H1 (cell line): ENCODE measurements at regions not wholly inside any gene's neighbourhood (a gene's known extent, or its start where the extent isn't known, plus 50 kb on each side); places are given as distances from the start of the nearest gene placed in this dataset.

ENCODE experiments used
- CTCF ChIA-PET: fragments of 300-600 bp; sonication (Branson Sonifier 250); formaldehyde crosslinking; loops from one replicate; lab custom pipeline; 2021; ENCODE audit not compliant: partially characterized antibody; lab: Charles Lee
- POLR2A ChIA-PET: fragments of 300-600 bp; sonication (Branson Sonifier 250); formaldehyde crosslinking; loops from one replicate; lab custom pipeline; 2021; ENCODE audit warnings: inconsistent platforms; ENCODE audit not compliant: partially characterized antibody; lab: Charles Lee
- DNase-seq, 2 experiments: peaks; one replicate each; pipeline versions ENCODE4 v3.0.0 to v3.0.0-alpha.2; 2010 to 2022; ENCODE audit warnings: low spot score in 2 of 2, low read depth in 1 of 2, mixed read lengths in 1 of 2
- FAIRE-seq: peaks from 2 replicates; lab custom pipeline; 2011; peaks lifted over from hg19 to GRCh38; lab: Jason Lieb, UNC
- H2AFZ ChIP-seq: 2 replicates; pipeline ENCODE4 v1.8.1; 2012; ENCODE audit warnings: low read length, inconsistent platforms
- H2AK5ac ChIP-seq: 2 replicates; pipeline ENCODE4 v1.6.1; 2013; ENCODE audit warnings: low read depth, low read length
- H2BK120ac ChIP-seq: replicated peaks from 2 replicates; pipeline ENCODE3; 2013; ENCODE audit warnings: low read depth, low read length, inconsistent platforms
- H2BK12ac ChIP-seq: 2 replicates; pipeline ENCODE4 v1.6.1; 2013; ENCODE audit warnings: low read depth, low read length
- H2BK15ac ChIP-seq: 2 replicates; pipeline ENCODE4 v1.6.1; 2013; ENCODE audit warnings: low read length
- H2BK20ac ChIP-seq: 2 replicates; pipeline ENCODE4 v1.6.1; 2013; ENCODE audit warnings: low read length
- H2BK5ac ChIP-seq: 2 replicates; pipeline ENCODE4 v1.6.1; 2013; ENCODE audit warnings: low read depth, low read length
- H3K14ac ChIP-seq: 2 replicates; pipeline ENCODE4 v1.6.1; 2013; ENCODE audit warnings: inconsistent platforms; ENCODE audit not compliant: insufficient read length
- H3K18ac ChIP-seq: 2 replicates; pipeline ENCODE4 v1.6.1; 2013; ENCODE audit warnings: low read length; ENCODE audit errors: extremely low read depth
- H3K23ac ChIP-seq: 2 replicates; pipeline ENCODE4 v1.6.1; 2013; ENCODE audit warnings: inconsistent platforms; ENCODE audit not compliant: insufficient read length
- H3K23me2 ChIP-seq: 2 replicates; pipeline ENCODE4 v1.6.1; 2013; ENCODE audit warnings: low read depth, low read length
- H3K27ac ChIP-seq: 2 replicates; pipeline ENCODE4 v1.6.1; 2011; ENCODE audit warnings: low read depth, low read length, inconsistent platforms
- H3K27me3 ChIP-seq, 4 experiments: replicated peaks in 1 of 4; 1 replicate in 1 of 4; 2 replicates in 3 of 4; pipeline versions ENCODE4 v1.6.1 to v1.8.1; 2011 to 2013; ENCODE audit warnings: low read length in 3 of 4, mild to moderate bottlenecking in 3 of 4, inconsistent platforms in 2 of 4, mixed read lengths in 2 of 4, moderate library complexity in 1 of 4; ENCODE audit not compliant: control insufficient read depth in 3 of 4, insufficient read depth in 3 of 4; ENCODE audit errors: extremely low read depth in 1 of 4
- H3K36me3 ChIP-seq, 4 experiments: 2 replicates each; pipeline versions ENCODE4 v1.6.1 to v1.8.1; 2011 to 2013; ENCODE audit warnings: mild to moderate bottlenecking in 4 of 4, low read length in 3 of 4, moderate library complexity in 2 of 4, control low read depth in 1 of 4, inconsistent platforms in 1 of 4; ENCODE audit not compliant: insufficient read depth in 4 of 4, control insufficient read depth in 2 of 4
- H3K4ac ChIP-seq: replicated peaks from 2 replicates; pipeline ENCODE3; 2013; ENCODE audit warnings: low read length, low read depth, mixed read lengths, inconsistent platforms; ENCODE audit not compliant: insufficient read length
- H3K4me1 ChIP-seq, 4 experiments: replicated peaks in 1 of 4; 1 replicate in 1 of 4; 2 replicates in 3 of 4; pipeline versions ENCODE4 v1.6.1 to v1.8.1; 2011 to 2013; ENCODE audit warnings: low read length in 3 of 4, inconsistent platforms in 2 of 4, mixed read lengths in 1 of 4; ENCODE audit not compliant: insufficient read depth in 4 of 4, control insufficient read depth in 3 of 4
- H3K4me2 ChIP-seq, 2 experiments: 2 replicates each; pipeline versions ENCODE4 v1.6.1 to v1.8.1; 2011 to 2013; ENCODE audit warnings: low read depth in 2 of 2, low read length in 2 of 2, control low read depth in 1 of 2, inconsistent platforms in 1 of 2, mild to moderate bottlenecking in 1 of 2; ENCODE audit not compliant: insufficient read depth in 1 of 2
- H3K4me3 ChIP-seq, 4 experiments: fragments of 200-600, 300-600 bp in 1 of 4; sonication (generic), shearing (Covaris generic), sonication (Bioruptor Twin) in 1 of 4; 2 replicates each; pipeline versions ENCODE4 v1.5.1 to v1.8.1; 2011 to 2016; ENCODE audit warnings: low read length in 4 of 4, low read depth in 3 of 4, control low read depth in 2 of 4, inconsistent platforms in 2 of 4, mild to moderate bottlenecking in 2 of 4, mixed read lengths in 1 of 4, moderate library complexity in 1 of 4; ENCODE audit not compliant: insufficient read depth in 2 of 4; ENCODE audit errors: extremely low read depth in 1 of 4
- H3K56ac ChIP-seq: replicated peaks from 2 replicates; pipeline ENCODE3; 2013; ENCODE audit warnings: low read depth, mild to moderate bottlenecking, mixed read lengths, low read length, inconsistent platforms; ENCODE audit not compliant: insufficient read length
- H3K79me1 ChIP-seq: 2 replicates; pipeline ENCODE4 v1.6.1; 2013; ENCODE audit warnings: low read depth, low read length, control low read depth
- H3K79me2 ChIP-seq, 2 experiments: 2 replicates each; pipeline versions ENCODE4 v1.6.1 to v1.8.1; 2012 to 2013; ENCODE audit warnings: low read length in 2 of 2, mild to moderate bottlenecking in 2 of 2, inconsistent platforms in 1 of 2; ENCODE audit not compliant: insufficient read depth in 2 of 2, control insufficient read depth in 1 of 2
- H3K9ac ChIP-seq, 4 experiments: replicated peaks in 1 of 4; 1 replicate in 1 of 4; 2 replicates in 3 of 4; pipeline versions ENCODE4 v1.6.1 to v1.8.1; 2011 to 2013; ENCODE audit warnings: low read depth in 3 of 4, low read length in 3 of 4, control low read depth in 2 of 4, mild to moderate bottlenecking in 2 of 4, moderate library complexity in 2 of 4, inconsistent platforms in 1 of 4; ENCODE audit errors: extremely low read depth in 1 of 4
- H3K9me3 ChIP-seq, 2 experiments: 2 replicates each; pipeline versions ENCODE4 v1.6.1 to v1.8.1; 2012 to 2013; ENCODE audit warnings: mild to moderate bottlenecking in 2 of 2, moderate library complexity in 2 of 2, control low read depth in 1 of 2, inconsistent platforms in 1 of 2, low read depth in 1 of 2, low read length in 1 of 2, mixed read lengths in 1 of 2; ENCODE audit not compliant: insufficient read depth in 2 of 2
- H4K20me1 ChIP-seq, 2 experiments: replicated peaks in 1 of 2; 2 replicates each; pipeline versions ENCODE3 to v1.8.1; 2011 to 2013; ENCODE audit warnings: inconsistent platforms in 2 of 2, low read length in 2 of 2, mild to moderate bottlenecking in 1 of 2; ENCODE audit not compliant: insufficient read depth in 2 of 2, control insufficient read depth in 1 of 2
- H4K5ac ChIP-seq: 2 replicates; pipeline ENCODE4 v1.6.1; 2013; ENCODE audit warnings: low read length, low read depth, mixed read lengths, inconsistent platforms; ENCODE audit not compliant: insufficient read length
- H4K8ac ChIP-seq: 2 replicates; pipeline ENCODE4 v1.8.0; 2013; ENCODE audit warnings: mild to moderate bottlenecking, moderate library complexity, low read length, inconsistent platforms; ENCODE audit not compliant: insufficient read depth; ENCODE audit errors: extremely low read depth
- H4K91ac ChIP-seq: replicated peaks from 2 replicates; pipeline ENCODE3; 2013; ENCODE audit warnings: low read length, mixed read lengths, inconsistent platforms; ENCODE audit not compliant: insufficient read length
- ASH2L ChIP-seq: fragments of 200-600, 300-600 bp; sonication (generic); IDR thresholded peaks from one replicate; pipeline ENCODE4 v1.7.1; 2017; ENCODE audit warnings: low read length
- CHD1 ChIP-seq: IDR thresholded peaks from 2 replicates; pipeline ENCODE4 v1.6.1; 2012; ENCODE audit warnings: low read depth, low read length, improper control_type of control experiment
- WGBS, 2 experiments: shearing (Covaris generic) in 1 of 2; methylation state at CpG; one replicate each; pipeline versions ENCODE4 v1.1.6 to v1.1.7; 2013 to 2015; ENCODE audit warnings: low lambda C conversion rate in 2 of 2, mixed read lengths in 2 of 2, inconsistent platforms in 1 of 2, low coverage in 1 of 2, missing lambda C conversion rate in 1 of 2; ENCODE audit not compliant: insufficient replicate concordance in 2 of 2, insufficient coverage in 1 of 2, insufficient read length in 1 of 2; ENCODE audit errors: extremely low coverage in 1 of 2, missing lambda C conversion rate in 1 of 2; 5-methylcytosine and 5-hydroxymethylcytosine counted together

DNA sequence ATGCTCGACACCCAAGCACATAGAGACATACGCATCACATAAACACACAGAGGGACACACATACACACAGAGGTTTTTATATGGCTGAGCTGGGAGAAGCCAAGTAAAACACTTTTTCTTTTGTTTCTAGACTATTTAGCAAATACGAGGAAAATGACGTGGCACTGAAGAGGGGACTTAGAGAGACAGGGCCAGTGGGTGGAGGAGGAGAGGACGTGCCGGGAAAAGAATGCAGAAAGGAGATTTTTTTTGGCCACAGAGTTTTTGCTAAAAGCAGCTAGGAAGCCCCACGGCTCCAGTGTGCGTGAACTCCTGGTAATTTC is 168.5 kb upstream of the KLF7 start:
- peak overlapping the region; percentile 58 to 63 for H3K4me2 ChIP-seq

More for the DNA sequence above, 168.5 kb upstream of the KLF7 start:
- H4K91ac ChIP-seq = peak overlapping the region; percentile 4
- POLR2A ChIA-PET = interaction anchor here (0.8 to 2.4 kb wide), 6 partner anchors 24 to 531 kb away, joined by 3 to 11 read pairs (median 3); partner anchors contain the start of gene KLF7
- CTCF ChIA-PET = interaction anchor here (0.8 to 1.6 kb wide), 10 partner anchors 10 to 259 kb away, joined by 3 to 4 read pairs (median 3); no protein-coding TSS in a partner anchor
- peak overlapping the region; percentile 85; the same call in 1 of the 2 replicates for H3K18ac ChIP-seq
- no peaks in the 10 kb centered on the region for H3K9me3 ChIP-seq
- peak overlapping the region; percentile 77 for H3K27ac ChIP-seq
- no peaks in the 10 kb centered on the region for H3K27me3 ChIP-seq
- no peak overlapping the region for H3K23ac ChIP-seq
- DNase-seq = no peak
- peak overlapping the region; percentile 91 for H2BK5ac ChIP-seq
- no peaks in the 10 kb centered on the region for H3K79me1 ChIP-seq
- 0 out of 2 replicates have a peak overlapping the region, but pooled peaks have one; percentile 15 for H2AFZ ChIP-seq
- WGBS, 2 experiments = 32% methylated on average over 8 of the region's 8 CpGs; no CpG with 5 or more reads in 1 of the 2 experiments
- peak overlapping the region; percentile 17; the same call in 1 of the 2 replicates for H2BK20ac ChIP-seq
- H4K20me1 ChIP-seq = no peaks in the 10 kb centered on the region
- FAIRE-seq = no peak
- 0 out of 2 replicates have a peak overlapping the region, but pooled peaks have one; percentile 24 for H2AK5ac ChIP-seq
- no peak overlapping the region for H2BK15ac ChIP-seq
- H4K8ac ChIP-seq = peak overlapping the region; percentile 75; the same call in 1 of the 2 replicates
- peak overlapping the region; percentile 21 for H3K56ac ChIP-seq
- no peaks in the 10 kb centered on the region for H3K79me2 ChIP-seq
- peak overlapping the region; percentile 4 for H4K5ac ChIP-seq
- H3K9ac ChIP-seq = peak overlapping the region in 3 of 4 experiments; percentile 14 to 45 (median 39); a peak in 3 of 7 replicates
- no peak overlapping the region for H3K4ac ChIP-seq
- peak overlapping the region; percentile 59 for H2BK120ac ChIP-seq
- H3K4me3 ChIP-seq = peak overlapping the region in 3 of 4 experiments; percentile 6 to 49 (median 12); a peak in 4 of 8 replicates
- no peaks in the 10 kb centered on the region for H3K36me3 ChIP-seq
- peaks cover 4 to 20% (median 17%) of the 10 kb centered on the region in 4 experiments; a peak in 6 of 7 replicates for H3K4me1 ChIP-seq
- no peaks in the 10 kb centered on the region for H3K23me2 ChIP-seq
- H2BK12ac ChIP-seq = peak overlapping the region; percentile 0
- no peak for TF ChIP-seq CHD1
- TF ChIP-seq ASH2L = peak; percentile 35
- no peak overlapping the region for H3K14ac ChIP-seq
